ENCODE measurements at regions not wholly inside any gene's neighbourhood (a gene's known extent, or its start where the extent isn't known, plus 50 kb on each side); places are given as distances from the start of the nearest gene placed in this dataset.

DNA sequence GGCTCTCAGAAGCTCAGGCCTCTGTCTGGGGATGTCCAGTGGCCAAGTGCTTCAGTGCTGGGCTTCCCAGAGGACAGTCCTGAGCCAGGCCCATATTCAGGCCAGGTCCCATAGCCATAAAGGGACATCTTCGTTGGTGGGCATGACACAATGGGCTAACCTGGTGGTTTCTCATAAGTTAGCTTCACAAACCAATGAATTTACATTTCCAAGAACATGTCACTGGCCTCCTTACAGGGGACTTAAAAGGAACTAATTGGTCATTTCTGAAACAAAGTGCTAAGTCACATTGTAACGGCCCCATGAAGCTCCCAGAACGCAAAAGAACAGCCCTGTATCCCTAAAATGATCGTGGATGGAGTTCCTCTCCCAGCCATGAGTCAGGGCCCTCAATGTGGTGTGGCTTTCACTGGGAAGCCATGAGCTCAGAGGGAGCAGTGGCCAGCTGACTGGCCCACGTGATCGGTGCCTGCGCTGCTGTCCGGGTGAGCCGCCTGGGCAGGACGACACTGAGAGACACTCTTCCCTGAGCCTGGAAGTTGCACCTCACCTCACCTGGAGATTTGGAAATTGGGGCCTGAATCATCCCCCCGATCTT, 163.7 kb upstream of the APCDD1 start:
- DNase-seq (ENCODE audit: low read depth in 1 of 2, low spot score in 1 of 2) = no peak
- no peak overlapping the region for H3K4me3 ChIP-seq (replicated peaks; ENCODE audit: insufficient read depth, low read length)
- H3K27me3 ChIP-seq (ENCODE audit: insufficient read depth, poor library complexity, severe bottlenecking) = no peaks in the 10 kb centered on the region
- H3K27ac ChIP-seq (replicated peaks) = no peak overlapping the region
- TF ChIP-seq POLR2AphosphoS5 (IDR thresholded peaks at IDR 0.05; ENCODE audit: low read depth) (no peak), SPI1 (IDR thresholded peaks at IDR 0.05; ENCODE audit: borderline replicate concordance, low read depth) (no peak), GABPA (IDR thresholded peaks at IDR 0.05; ENCODE audit: low read depth) (no peak)
- TF ChIP-seq, protein P1, sequence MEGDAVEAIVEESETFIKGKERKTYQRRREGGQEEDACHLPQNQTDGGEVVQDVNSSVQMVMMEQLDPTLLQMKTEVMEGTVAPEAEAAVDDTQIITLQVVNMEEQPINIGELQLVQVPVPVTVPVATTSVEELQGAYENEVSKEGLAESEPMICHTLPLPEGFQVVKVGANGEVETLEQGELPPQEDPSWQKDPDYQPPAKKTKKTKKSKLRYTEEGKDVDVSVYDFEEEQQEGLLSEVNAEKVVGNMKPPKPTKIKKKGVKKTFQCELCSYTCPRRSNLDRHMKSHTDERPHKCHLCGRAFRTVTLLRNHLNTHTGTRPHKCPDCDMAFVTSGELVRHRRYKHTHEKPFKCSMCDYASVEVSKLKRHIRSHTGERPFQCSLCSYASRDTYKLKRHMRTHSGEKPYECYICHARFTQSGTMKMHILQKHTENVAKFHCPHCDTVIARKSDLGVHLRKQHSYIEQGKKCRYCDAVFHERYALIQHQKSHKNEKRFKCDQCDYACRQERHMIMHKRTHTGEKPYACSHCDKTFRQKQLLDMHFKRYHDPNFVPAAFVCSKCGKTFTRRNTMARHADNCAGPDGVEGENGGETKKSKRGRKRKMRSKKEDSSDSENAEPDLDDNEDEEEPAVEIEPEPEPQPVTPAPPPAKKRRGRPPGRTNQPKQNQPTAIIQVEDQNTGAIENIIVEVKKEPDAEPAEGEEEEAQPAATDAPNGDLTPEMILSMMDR (IDR thresholded peaks at IDR 0.05; ENCODE audit: insufficient read depth, low read length) = no peak
- TF ChIP-seq, protein P2, sequence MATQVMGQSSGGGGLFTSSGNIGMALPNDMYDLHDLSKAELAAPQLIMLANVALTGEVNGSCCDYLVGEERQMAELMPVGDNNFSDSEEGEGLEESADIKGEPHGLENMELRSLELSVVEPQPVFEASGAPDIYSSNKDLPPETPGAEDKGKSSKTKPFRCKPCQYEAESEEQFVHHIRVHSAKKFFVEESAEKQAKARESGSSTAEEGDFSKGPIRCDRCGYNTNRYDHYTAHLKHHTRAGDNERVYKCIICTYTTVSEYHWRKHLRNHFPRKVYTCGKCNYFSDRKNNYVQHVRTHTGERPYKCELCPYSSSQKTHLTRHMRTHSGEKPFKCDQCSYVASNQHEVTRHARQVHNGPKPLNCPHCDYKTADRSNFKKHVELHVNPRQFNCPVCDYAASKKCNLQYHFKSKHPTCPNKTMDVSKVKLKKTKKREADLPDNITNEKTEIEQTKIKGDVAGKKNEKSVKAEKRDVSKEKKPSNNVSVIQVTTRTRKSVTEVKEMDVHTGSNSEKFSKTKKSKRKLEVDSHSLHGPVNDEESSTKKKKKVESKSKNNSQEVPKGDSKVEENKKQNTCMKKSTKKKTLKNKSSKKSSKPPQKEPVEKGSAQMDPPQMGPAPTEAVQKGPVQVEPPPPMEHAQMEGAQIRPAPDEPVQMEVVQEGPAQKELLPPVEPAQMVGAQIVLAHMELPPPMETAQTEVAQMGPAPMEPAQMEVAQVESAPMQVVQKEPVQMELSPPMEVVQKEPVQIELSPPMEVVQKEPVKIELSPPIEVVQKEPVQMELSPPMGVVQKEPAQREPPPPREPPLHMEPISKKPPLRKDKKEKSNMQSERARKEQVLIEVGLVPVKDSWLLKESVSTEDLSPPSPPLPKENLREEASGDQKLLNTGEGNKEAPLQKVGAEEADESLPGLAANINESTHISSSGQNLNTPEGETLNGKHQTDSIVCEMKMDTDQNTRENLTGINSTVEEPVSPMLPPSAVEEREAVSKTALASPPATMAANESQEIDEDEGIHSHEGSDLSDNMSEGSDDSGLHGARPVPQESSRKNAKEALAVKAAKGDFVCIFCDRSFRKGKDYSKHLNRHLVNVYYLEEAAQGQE (IDR thresholded peaks at IDR 0.05; ENCODE audit: insufficient replicate concordance, low read depth) = no peak

DNA sequence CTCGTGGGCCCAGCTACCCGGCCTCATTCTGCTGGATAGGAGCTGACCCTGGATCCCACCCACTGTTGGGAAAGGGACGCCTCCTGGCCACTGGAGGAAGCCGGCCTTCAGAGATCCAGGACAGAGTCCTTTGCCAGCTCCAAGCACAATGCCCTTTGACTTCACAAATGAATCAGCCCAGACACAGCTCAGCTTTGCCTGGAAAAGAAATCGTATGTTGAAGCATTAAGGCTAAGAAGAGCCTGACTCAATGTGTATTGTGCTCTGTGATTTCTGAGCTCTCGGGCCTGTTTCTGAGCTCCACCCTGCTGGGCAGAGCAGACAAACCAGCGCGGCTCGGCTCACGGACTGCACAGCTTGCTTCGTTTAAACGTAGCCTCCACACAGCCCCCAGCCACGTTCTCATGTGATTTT, 162.9 kb upstream of the APCDD1 start:
- Histone ChIP-seq H3K4me3 (replicated peaks; ENCODE audit: insufficient read depth, low read length) (no peak overlapping the region), H3K27me3 (ENCODE audit: insufficient read depth, poor library complexity, severe bottlenecking) (no peaks in the 10 kb centered on the region), H3K27ac (replicated peaks) (no peak overlapping the region)
- no peak for TF ChIP-seq GABPA (IDR thresholded peaks at IDR 0.05; ENCODE audit: low read depth)
- no peak for TF ChIP-seq SPI1 (IDR thresholded peaks at IDR 0.05; ENCODE audit: borderline replicate concordance, low read depth)
- no peak for TF ChIP-seq POLR2AphosphoS5 (IDR thresholded peaks at IDR 0.05; ENCODE audit: low read depth)
- TF ChIP-seq, protein P2 (IDR thresholded peaks at IDR 0.05; ENCODE audit: insufficient replicate concordance, low read depth) = no peak
- TF ChIP-seq, protein P1 (IDR thresholded peaks at IDR 0.05; ENCODE audit: insufficient read depth, low read length) = no peak
- DNase-seq (ENCODE audit: low read depth in 1 of 2, low spot score in 1 of 2) = no peak

DNA sequence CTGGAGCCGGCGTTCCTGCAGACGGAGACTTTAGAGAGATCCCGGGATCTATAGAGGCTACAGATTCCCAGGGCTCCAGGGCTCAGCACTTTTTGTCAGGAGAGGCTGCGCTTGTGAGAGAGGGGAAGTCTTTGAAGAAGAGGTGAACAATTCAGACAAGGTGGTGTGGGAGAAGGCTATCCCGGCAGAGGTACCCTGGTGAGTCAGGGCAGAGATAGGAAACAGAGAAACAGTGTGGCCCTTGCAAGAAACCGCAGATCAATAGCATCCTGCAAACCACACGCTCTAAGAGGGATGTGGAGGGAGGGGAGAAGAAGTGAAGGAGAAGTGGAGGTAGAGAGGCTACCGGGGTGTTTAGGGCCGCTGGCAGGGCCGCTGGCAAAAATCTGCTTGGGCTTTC, 160.5 kb upstream of the APCDD1 start:
- H3K27me3 ChIP-seq (ENCODE audit: insufficient read depth, poor library complexity, severe bottlenecking) = no peaks in the 10 kb centered on the region
- TF ChIP-seq, protein P1 (IDR thresholded peaks at IDR 0.05; ENCODE audit: insufficient read depth, low read length) = no peak
- TF ChIP-seq GABPA (IDR thresholded peaks at IDR 0.05; ENCODE audit: low read depth) (no peak), SPI1 (IDR thresholded peaks at IDR 0.05; ENCODE audit: borderline replicate concordance, low read depth) (no peak), POLR2AphosphoS5 (IDR thresholded peaks at IDR 0.05; ENCODE audit: low read depth) (no peak)
- TF ChIP-seq, protein P2 (IDR thresholded peaks at IDR 0.05; ENCODE audit: insufficient replicate concordance, low read depth) = no peak
- H3K27ac ChIP-seq (replicated peaks) = no peak overlapping the region
- DNase-seq (ENCODE audit: low read depth in 1 of 2, low spot score in 1 of 2) = no peak
- no peak overlapping the region for H3K4me3 ChIP-seq (replicated peaks; ENCODE audit: insufficient read depth, low read length)

All from HL-60 (cell line).